IMR-90 (cell line): ENCODE measurements at regions not wholly inside any gene's neighbourhood (a gene's known extent, or its start where the extent isn't known, plus 50 kb on each side); places are given as distances from the start of the nearest gene placed in this dataset.

Experiments used
- ATAC-seq: fragments of 200-7000 bp; cut with Tn5 transposase; 2 replicates; pipeline ENCODE4 v1.9.1; 2020; ENCODE audit warnings: low read depth, mild to moderate bottlenecking, moderate library complexity
- BruUV-seq: library from RNA; stranded (reverse); fragments of 400-500 nt; replicated peaks from 2 replicates; lab custom pipeline; 2021; lab: Mats Ljungman, UMichigan
- CTCF ChIA-PET: fragments of 300-600 bp; formaldehyde crosslinking; extraction: SDS; loops from one replicate; lab custom pipeline; 2021; ENCODE audit warnings: antibody characterized with exemption; lab: Yijun Ruan, JAX
- POLR2A ChIA-PET: fragments of 300-600 bp; sonication (Branson Sonifier 250); formaldehyde crosslinking; loops from one replicate; lab custom pipeline; 2022; ENCODE audit warnings: antibody characterized with exemption; ENCODE audit not compliant: unreplicated experiment; lab: Charles Lee
- DNase-seq: peaks from one replicate; pipeline ENCODE4 v3.0.0; 2013
- H2AFZ ChIP-seq: replicated peaks from 2 replicates; pipeline ENCODE3; 2013; ENCODE audit warnings: low read length, mild to moderate bottlenecking; ENCODE audit not compliant: poor library complexity
- H2AK5ac ChIP-seq: 2 replicates; pipeline ENCODE4 v1.6.1; 2013; ENCODE audit warnings: low read depth, low read length, inconsistent platforms
- H2AK9ac ChIP-seq: replicated peaks from 2 replicates; pipeline ENCODE3; 2013; ENCODE audit warnings: mild to moderate bottlenecking, low read depth, low read length, moderate library complexity; ENCODE audit not compliant: poor library complexity
- H2BK120ac ChIP-seq: 2 replicates; pipeline ENCODE4 v1.6.1; 2013; ENCODE audit warnings: low read depth, low read length, inconsistent platforms
- H2BK15ac ChIP-seq: 3 replicates; pipeline ENCODE4 v1.6.1; 2013; ENCODE audit warnings: low read depth, low read length, inconsistent platforms
- H2BK20ac ChIP-seq: 2 replicates; pipeline ENCODE4 v1.6.1; 2013; ENCODE audit warnings: low read depth, mild to moderate bottlenecking, inconsistent platforms, low read length, moderate library complexity
- H2BK5ac ChIP-seq: 2 replicates; pipeline ENCODE4 v1.6.1; 2013; ENCODE audit warnings: mild to moderate bottlenecking, low read depth, low read length, inconsistent platforms; ENCODE audit not compliant: poor library complexity, severe bottlenecking
- H3K14ac ChIP-seq: replicated peaks from 2 replicates; pipeline ENCODE4 v1.6.1; 2013; ENCODE audit warnings: low read depth, low read length, inconsistent platforms
- H3K18ac ChIP-seq: 2 replicates; pipeline ENCODE4 v1.6.1; 2013; ENCODE audit warnings: low read depth, low read length, control low read depth
- H3K23ac ChIP-seq: 2 replicates; pipeline ENCODE4 v1.6.1; 2013; ENCODE audit warnings: low read depth, low read length, inconsistent platforms
- H3K27ac ChIP-seq: 2 replicates; pipeline ENCODE4 v1.5.1; 2013; ENCODE audit warnings: mild to moderate bottlenecking, control low read depth, low read length; ENCODE audit not compliant: insufficient read depth
- H3K27me3 ChIP-seq: 2 replicates; pipeline ENCODE4 v1.6.1; 2013; ENCODE audit warnings: low read length; ENCODE audit not compliant: control insufficient read depth, insufficient read depth
- H3K36me3 ChIP-seq: 2 replicates; pipeline ENCODE4 v1.6.1; 2013; ENCODE audit warnings: low read length, mixed read lengths; ENCODE audit not compliant: control insufficient read depth, insufficient read depth
- H3K4ac ChIP-seq: 2 replicates; pipeline ENCODE4 v1.6.1; 2013; ENCODE audit warnings: low read depth, low read length, inconsistent platforms
- H3K4me1 ChIP-seq: 2 replicates; pipeline ENCODE4 v1.6.1; 2013; ENCODE audit warnings: low read length, mixed read lengths; ENCODE audit not compliant: control insufficient read depth, insufficient read depth
- H3K4me2 ChIP-seq: 2 replicates; pipeline ENCODE4 v1.6.1; 2013; ENCODE audit warnings: low read depth, mild to moderate bottlenecking, control low read depth, low read length, moderate library complexity
- H3K4me3 ChIP-seq: 2 replicates; pipeline ENCODE4 v1.5.1; 2013; ENCODE audit warnings: low read depth, mild to moderate bottlenecking, control low read depth, low read length, moderate library complexity; ENCODE audit not compliant: insufficient read depth
- H3K56ac ChIP-seq: 2 replicates; pipeline ENCODE4 v1.6.1; 2013; ENCODE audit warnings: low read length, inconsistent platforms; ENCODE audit not compliant: insufficient read depth; ENCODE audit errors: extremely low read depth
- H3K79me1 ChIP-seq, 2 experiments: 2 replicates each; pipeline ENCODE4 v1.6.1; 2013; ENCODE audit warnings: low read length in 2 of 2, inconsistent platforms in 1 of 2, low read depth in 1 of 2
- H3K9ac ChIP-seq: 2 replicates; pipeline ENCODE4 v1.6.1; 2013; ENCODE audit warnings: low read depth, low read length, control low read depth
- H3K9me1 ChIP-seq: 2 replicates; pipeline ENCODE4 v1.6.1; 2013; ENCODE audit warnings: low read length, inconsistent platforms; ENCODE audit not compliant: insufficient read depth
- H3K9me3 ChIP-seq: 2 replicates; pipeline ENCODE4 v1.6.1; 2013; ENCODE audit warnings: low read length; ENCODE audit not compliant: control insufficient read depth, insufficient read depth
- H4K20me1 ChIP-seq: 2 replicates; pipeline ENCODE4 v1.6.1; 2013; ENCODE audit warnings: low read length, inconsistent platforms; ENCODE audit not compliant: insufficient read depth
- H4K5ac ChIP-seq: 2 replicates; pipeline ENCODE4 v1.6.1; 2013; ENCODE audit warnings: mild to moderate bottlenecking, low read depth, low read length, control low read depth
- H4K8ac ChIP-seq, 2 experiments: 2 replicates each; pipeline ENCODE4 v1.6.1; 2013; ENCODE audit warnings: low read depth in 2 of 2, low read length in 2 of 2, control low read depth in 1 of 2, inconsistent platforms in 1 of 2
- H4K91ac ChIP-seq: 2 replicates; pipeline ENCODE4 v1.6.1; 2013; ENCODE audit warnings: low read depth, low read length, inconsistent platforms; ENCODE audit not compliant: insufficient read depth
- ELK1 ChIP-seq: fragments of 150-350 bp; IDR thresholded peaks from 2 replicates; pipeline ENCODE4 v1.6.1; 2016; ENCODE audit warnings: low read depth, mild to moderate bottlenecking, low read length, moderate library complexity, borderline replicate concordance
- NFE2L2 ChIP-seq: fragments of 150-350 bp; IDR thresholded peaks from 2 replicates; pipeline ENCODE4 v1.6.1; 2016; ENCODE audit warnings: low read depth, mild to moderate bottlenecking, low read length
- RAD21 ChIP-seq: IDR thresholded peaks from 2 replicates; pipeline ENCODE4 v1.6.1; 2012; ENCODE audit warnings: low read length, improper control_type of control experiment
- WGBS, 2 experiments: methylation state at CpG; one replicate each; pipeline versions ENCODE4 v1.1.5 to v1.1.7; 2013; ENCODE audit warnings: missing lambda C conversion rate in 2 of 2; ENCODE audit not compliant: insufficient read length in 1 of 2; ENCODE audit errors: extremely low coverage in 2 of 2; 5-methylcytosine and 5-hydroxymethylcytosine counted together
- dilution Hi-C: fragments of 300-500 bp; cut with HindIII; formaldehyde crosslinking; loops from one replicate; pipeline ENCODE4 v1.14.3; 2018; ENCODE audit warnings: low sequenced_read_pairs; ENCODE audit not compliant: unreplicated experiment
- in situ Hi-C: fragments of 300-500 bp; cut with MboI; formaldehyde crosslinking; loops from 3 replicates; pipeline ENCODE4 v1.14.3; 2019; ENCODE audit warnings: low sequenced_read_pairs, inconsistent platforms, mixed read lengths
- intact Hi-C: fragments of 100-400 bp; cut with micrococcal nuclease; formaldehyde crosslinking; loops from 2 replicates; pipeline ENCODE4 v1.10.0; 2022

DNA sequence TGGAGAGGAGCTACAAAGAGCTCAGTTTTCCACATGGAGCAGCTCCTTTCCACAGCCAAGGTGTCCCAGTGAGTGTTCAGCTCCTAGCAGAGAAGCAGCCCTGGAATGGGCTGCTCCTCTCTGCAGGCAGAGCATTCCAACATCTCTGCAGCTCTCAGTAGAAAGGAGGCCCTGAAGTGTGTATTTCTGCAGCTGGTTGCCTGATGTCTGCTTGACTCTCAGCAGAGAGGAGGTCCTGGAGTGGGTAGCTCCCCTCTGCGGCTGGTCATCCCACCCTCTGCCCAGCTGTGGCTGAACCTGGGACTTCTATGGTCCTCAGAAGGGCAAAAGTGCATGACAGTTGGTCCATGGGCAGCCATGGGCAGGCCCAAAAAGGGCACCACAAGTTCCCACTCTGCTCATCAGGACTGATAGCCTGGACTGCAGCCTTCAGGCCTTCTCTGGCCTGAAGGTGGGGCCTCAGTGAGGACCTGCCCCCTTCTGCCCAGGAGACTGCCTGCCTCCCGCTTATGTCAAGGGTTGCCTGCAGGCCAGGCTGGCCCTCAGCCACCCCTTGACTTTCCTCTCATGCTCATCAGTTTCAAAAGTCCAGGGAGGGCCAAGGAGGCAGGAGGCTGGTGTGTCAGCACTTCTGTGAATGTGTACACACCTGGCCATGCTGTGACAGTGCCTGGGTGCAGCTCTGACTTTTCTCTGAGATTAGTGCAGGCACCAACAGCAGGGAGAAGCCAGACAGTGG lies 605.9 kb upstream of the FAM174A start:
- no peak for ATAC-seq
- no peak for TF ChIP-seq NFE2L2
- no peak for TF ChIP-seq ELK1
- no peak for TF ChIP-seq RAD21
- H3K4me1 ChIP-seq = no peaks in the 10 kb centered on the region
- H3K4me2 ChIP-seq = no peak overlapping the region
- no peak overlapping the region for H2AK5ac ChIP-seq
- POLR2A ChIA-PET = no interaction called here
- no peaks in the 10 kb centered on the region for H3K36me3 ChIP-seq
- H2BK20ac ChIP-seq = no peak overlapping the region
- DNase-seq = no peak
- no peak overlapping the region for H4K91ac ChIP-seq
- H2AK9ac ChIP-seq = no peak overlapping the region
- intact Hi-C loops = no loop called here
- no peak overlapping the region for H3K4me3 ChIP-seq
- H2BK5ac ChIP-seq = no peak overlapping the region
- H4K8ac ChIP-seq = no peak overlapping the region
- BruUV-seq = no TSS peak
- H3K79me1 ChIP-seq = no peaks in the 10 kb centered on the region
- H3K14ac ChIP-seq = no peak overlapping the region
- H3K23ac ChIP-seq = no peak overlapping the region
- in situ Hi-C loops = no loop called here
- no peak overlapping the region for H3K18ac ChIP-seq
- no peak overlapping the region for H2BK120ac ChIP-seq
- H3K56ac ChIP-seq = no peak overlapping the region
- H4K5ac ChIP-seq = no peak overlapping the region
- no peaks in the 10 kb centered on the region for H3K27me3 ChIP-seq
- no peak overlapping the region for H2BK15ac ChIP-seq
- no CpG with 5 or more reads among the region's 2 CpGs for WGBS, 2 experiments
- CTCF ChIA-PET = no interaction called here
- H3K27ac ChIP-seq = no peak overlapping the region
- H2AFZ ChIP-seq = no peak overlapping the region
- no peaks in the 10 kb centered on the region for H3K9me1 ChIP-seq
- H3K4ac ChIP-seq = no peak overlapping the region
- dilution Hi-C loops = no loop called here
- H3K9me3 ChIP-seq = peaks cover 17% of the 10 kb centered on the region
- H4K20me1 ChIP-seq = no peaks in the 10 kb centered on the region
- H3K9ac ChIP-seq = no peak overlapping the region
